A673 (cell line): ENCODE measurements at regions not wholly inside any gene's neighbourhood (a gene's known extent, or its start where the extent isn't known, plus 50 kb on each side); places are given as distances from the start of the nearest gene placed in this dataset.

Source experiments
- BruUV-seq: library from RNA; stranded (reverse); fragments of 400-500 nt; replicated peaks from 2 replicates; lab custom pipeline; 2021; lab: Mats Ljungman, UMichigan
- CTCF ChIA-PET: fragments of 300-600 bp; sonication (Branson Sonifier 250); formaldehyde crosslinking; loops from one replicate; lab custom pipeline; 2022; ENCODE audit warnings: antibody characterized with exemption; lab: Charles Lee
- POLR2A ChIA-PET: fragments of 300-600 bp; sonication (Branson Sonifier 250); formaldehyde crosslinking; loops from one replicate; lab custom pipeline; 2022; ENCODE audit warnings: antibody characterized with exemption; ENCODE audit not compliant: low non-redundant PET; lab: Charles Lee
- DNase-seq: peaks from one replicate; pipeline ENCODE4 v3.0.0-alpha.2; 2015; ENCODE audit warnings: low spot score
- H3K27ac ChIP-seq: fragments of 200-600 bp; sonication (generic); 2 replicates; pipeline ENCODE4 v1.5.1; 2016; ENCODE audit warnings: mixed run types, low read depth, mild to moderate bottlenecking, mixed read lengths, antibody characterized with exemption, low read length; ENCODE audit not compliant: poor library complexity, severe bottlenecking
- H3K27me3 ChIP-seq: fragments of 200-600 bp; sonication (generic); replicated peaks from 2 replicates; pipeline ENCODE4 v1.6.1; 2017; ENCODE audit warnings: mixed run types, low read depth, mild to moderate bottlenecking, mixed read lengths, antibody characterized with exemption, low read length; ENCODE audit not compliant: insufficient read depth, poor library complexity
- H3K36me3 ChIP-seq: fragments of 200-600 bp; sonication (generic); 2 replicates; pipeline ENCODE4 v1.6.1; 2016; ENCODE audit warnings: mixed run types, mild to moderate bottlenecking, mixed read lengths, antibody characterized with exemption, low read length; ENCODE audit not compliant: insufficient read depth, poor library complexity, severe bottlenecking
- H3K4me1 ChIP-seq: fragments of 200-600 bp; sonication (generic); 2 replicates; pipeline ENCODE4 v1.6.1; 2017; ENCODE audit warnings: mixed run types, mild to moderate bottlenecking, mixed read lengths, antibody characterized with exemption, low read length; ENCODE audit not compliant: insufficient read depth, poor library complexity, severe bottlenecking
- H3K4me3 ChIP-seq: fragments of 200-600 bp; sonication (generic); 2 replicates; pipeline ENCODE4 v1.5.1; 2016; ENCODE audit warnings: low read depth, mixed run types, mild to moderate bottlenecking, mixed read lengths, low read length; ENCODE audit not compliant: poor library complexity, severe bottlenecking
- H3K9me3 ChIP-seq: fragments of 200-600 bp; sonication (generic); 2 replicates; pipeline ENCODE4 v1.6.1; 2016; ENCODE audit warnings: mixed run types, low read depth, mild to moderate bottlenecking, mixed read lengths, antibody characterized with exemption, low read length; ENCODE audit not compliant: poor library complexity, severe bottlenecking
- CTCF ChIP-seq: fragments of 300-800, 200-600 bp; sonication (generic); conservative IDR thresholded peaks from 2 replicates; pipeline ENCODE4 v1.5.1; 2017; ENCODE audit warnings: low read depth, mild to moderate bottlenecking, antibody characterized with exemption, low read length, moderate library complexity, mixed read lengths
- EZH2 ChIP-seq: fragments of 200-600 bp; sonication (generic); IDR thresholded peaks from 2 replicates; pipeline ENCODE4 v1.6.1; 2017; ENCODE audit warnings: borderline replicate concordance, low read depth, mild to moderate bottlenecking, mixed read lengths, antibody characterized with exemption, low read length; ENCODE audit not compliant: poor library complexity, severe bottlenecking
- intact Hi-C: fragments of 100-400 bp; cut with micrococcal nuclease; formaldehyde crosslinking; loops from one replicate; pipeline ENCODE4 v1.10.0; 2022; ENCODE audit not compliant: unreplicated experiment

DNA sequence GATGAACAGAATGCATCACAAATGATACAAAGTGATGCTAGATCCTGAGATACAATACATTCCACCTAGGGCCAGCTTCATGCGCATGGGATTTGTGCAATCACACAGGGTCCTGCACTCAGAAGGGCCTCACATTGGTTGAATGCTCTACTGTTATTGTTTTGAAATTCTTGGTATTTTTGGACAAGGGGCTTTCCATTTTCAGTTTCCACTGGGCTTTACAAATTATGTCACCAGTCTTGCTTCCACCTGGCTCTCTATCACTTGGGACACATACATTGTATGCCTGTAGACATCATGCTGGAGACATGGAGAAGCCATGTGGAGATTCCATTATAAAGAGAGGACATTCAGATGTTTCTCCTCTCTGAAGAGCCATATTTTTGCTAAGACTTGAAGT is 155.8 kb downstream of the NAA11 start:
- DNase-seq, result no peak
- Histone ChIP-seq H3K27ac (no peak overlapping the region), H3K9me3 (no peaks in the 10 kb centered on the region), H3K27me3 (no peaks in the 10 kb centered on the region), H3K36me3 (no peaks in the 10 kb centered on the region), H3K4me3 (no peak overlapping the region), H3K4me1 (no peaks in the 10 kb centered on the region)
- BruUV-seq, result no TSS peak
- no peak for TF ChIP-seq CTCF
- TF ChIP-seq EZH2, result no peak
- intact Hi-C loops, result no loop called here
- ChIA-PET CTCF (no interaction called here), POLR2A (no interaction called here)

DNA sequence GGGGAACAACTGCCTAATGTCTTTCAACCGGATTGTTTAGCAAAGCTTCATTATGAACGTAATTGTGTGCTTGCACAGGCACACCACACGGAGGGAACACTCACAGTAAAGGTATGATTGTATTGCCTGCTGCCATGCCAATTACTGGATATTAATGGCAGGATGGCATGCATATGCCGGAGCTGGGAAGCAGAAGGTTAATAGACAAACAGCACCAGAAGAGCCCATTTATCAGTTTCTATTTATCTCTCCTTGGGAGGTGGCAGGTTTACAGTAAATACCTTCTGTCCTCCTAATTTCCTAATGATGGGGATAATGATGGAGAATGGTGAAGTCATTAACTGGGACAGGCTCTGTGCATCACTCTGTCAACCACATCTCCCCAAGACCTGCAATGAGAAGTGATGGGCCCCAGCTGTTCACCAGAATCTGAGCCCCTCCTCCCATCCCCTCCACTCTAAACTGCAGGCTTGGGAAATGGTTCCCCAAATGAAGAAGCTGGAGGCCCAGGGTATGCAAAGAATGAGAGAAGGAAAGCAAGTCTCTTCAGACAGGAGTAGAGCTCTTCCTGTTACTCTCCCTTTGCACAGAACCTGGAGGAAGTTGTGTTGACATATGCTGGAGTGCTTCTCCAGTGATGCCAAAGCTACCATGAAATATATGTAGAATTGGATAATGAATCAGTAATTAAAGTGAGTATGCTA is 160.8 kb downstream of the NAA11 start:
- intact Hi-C loops, result no loop called here
- Histone ChIP-seq H3K9me3 (no peaks in the 10 kb centered on the region), H3K4me1 (no peaks in the 10 kb centered on the region), H3K36me3 (no peaks in the 10 kb centered on the region), H3K27me3 (no peaks in the 10 kb centered on the region), H3K4me3 (no peak overlapping the region), H3K27ac (no peak overlapping the region)
- no peak for TF ChIP-seq EZH2
- TF ChIP-seq CTCF, result no peak
- ChIA-PET POLR2A (no interaction called here), CTCF (no interaction called here)
- BruUV-seq, result no TSS peak
- DNase-seq, result no peak

- CTCF ChIA-PET, result no interaction called here
- Histone ChIP-seq H3K4me3 (no peak overlapping the region), H3K4me1 (no peaks in the 10 kb centered on the region), H3K36me3 (no peaks in the 10 kb centered on the region), H3K27me3 (no peaks in the 10 kb centered on the region), H3K27ac (no peak overlapping the region), H3K9me3 (no peaks in the 10 kb centered on the region)
- intact Hi-C loops, result no loop called here
- POLR2A ChIA-PET, result no interaction called here
- no TSS peak for BruUV-seq
- no peak for DNase-seq
- no peak for TF ChIP-seq EZH2
- no peak for TF ChIP-seq CTCF
Observed at GRCh38 chr4:79163981-79164490, 161.8 kb downstream of the NAA11 start.
